ENCODE measurements at regions not wholly inside any gene's neighbourhood (a gene's known extent, or its start where the extent isn't known, plus 50 kb on each side); places are given as distances from the start of the nearest gene placed in this dataset.

DNA sequence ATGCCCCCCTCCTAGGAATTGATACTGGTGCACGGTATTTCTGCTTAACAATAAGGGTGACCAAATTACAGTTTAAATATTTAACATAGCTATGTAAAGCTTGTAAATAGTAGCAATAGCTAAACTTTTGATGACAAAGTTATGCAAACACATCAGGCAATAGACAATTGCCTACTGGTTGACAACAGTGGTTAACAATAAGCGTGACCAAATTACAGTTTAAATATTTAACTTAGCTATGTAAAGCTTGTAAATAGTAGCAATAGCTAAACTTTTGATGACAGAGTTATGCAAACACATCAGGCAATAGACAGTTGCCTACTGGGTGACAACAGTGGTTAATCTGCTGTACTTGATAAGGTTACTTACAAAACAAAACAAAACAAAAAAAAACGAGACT is 886.5 kb upstream of the FLRT2 start:
- no peak for TF ChIP-seq REST (IDR thresholded peaks at IDR 0.05; ENCODE audit: insufficient read depth in 1 of 2, low read depth in 2 of 2, low read length in 1 of 2)
- TF ChIP-seq, protein P1, sequence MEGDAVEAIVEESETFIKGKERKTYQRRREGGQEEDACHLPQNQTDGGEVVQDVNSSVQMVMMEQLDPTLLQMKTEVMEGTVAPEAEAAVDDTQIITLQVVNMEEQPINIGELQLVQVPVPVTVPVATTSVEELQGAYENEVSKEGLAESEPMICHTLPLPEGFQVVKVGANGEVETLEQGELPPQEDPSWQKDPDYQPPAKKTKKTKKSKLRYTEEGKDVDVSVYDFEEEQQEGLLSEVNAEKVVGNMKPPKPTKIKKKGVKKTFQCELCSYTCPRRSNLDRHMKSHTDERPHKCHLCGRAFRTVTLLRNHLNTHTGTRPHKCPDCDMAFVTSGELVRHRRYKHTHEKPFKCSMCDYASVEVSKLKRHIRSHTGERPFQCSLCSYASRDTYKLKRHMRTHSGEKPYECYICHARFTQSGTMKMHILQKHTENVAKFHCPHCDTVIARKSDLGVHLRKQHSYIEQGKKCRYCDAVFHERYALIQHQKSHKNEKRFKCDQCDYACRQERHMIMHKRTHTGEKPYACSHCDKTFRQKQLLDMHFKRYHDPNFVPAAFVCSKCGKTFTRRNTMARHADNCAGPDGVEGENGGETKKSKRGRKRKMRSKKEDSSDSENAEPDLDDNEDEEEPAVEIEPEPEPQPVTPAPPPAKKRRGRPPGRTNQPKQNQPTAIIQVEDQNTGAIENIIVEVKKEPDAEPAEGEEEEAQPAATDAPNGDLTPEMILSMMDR (IDR thresholded peaks at IDR 0.05), result no peak
- no peak for TF ChIP-seq POLR2AphosphoS5 (IDR thresholded peaks at IDR 0.05; ENCODE audit: low read depth, low read length)
- TF ChIP-seq TCF7L2 (IDR thresholded peaks at IDR 0.05; ENCODE audit: low read depth, low read length), result no peak
